HG03521 (cell line): ENCODE measurements at regions not wholly inside any gene's neighbourhood (a gene's known extent, or its start where the extent isn't known, plus 50 kb on each side); places are given as distances from the start of the nearest gene placed in this dataset.
"Not testable (repeated sequence)": the region's sequence is repeated elsewhere in the genome, so short reads cannot be mapped to it uniquely, and the experiment has no call there.

ENCODE experiments used
- ATAC-seq: cut with Tn5 transposase; IDR thresholded peaks from one replicate; pipeline ENCODE4 v1.9.1; 2021; ENCODE audit warnings: mild to moderate bottlenecking, moderate library complexity; ENCODE audit not compliant: unreplicated experiment

DNA sequence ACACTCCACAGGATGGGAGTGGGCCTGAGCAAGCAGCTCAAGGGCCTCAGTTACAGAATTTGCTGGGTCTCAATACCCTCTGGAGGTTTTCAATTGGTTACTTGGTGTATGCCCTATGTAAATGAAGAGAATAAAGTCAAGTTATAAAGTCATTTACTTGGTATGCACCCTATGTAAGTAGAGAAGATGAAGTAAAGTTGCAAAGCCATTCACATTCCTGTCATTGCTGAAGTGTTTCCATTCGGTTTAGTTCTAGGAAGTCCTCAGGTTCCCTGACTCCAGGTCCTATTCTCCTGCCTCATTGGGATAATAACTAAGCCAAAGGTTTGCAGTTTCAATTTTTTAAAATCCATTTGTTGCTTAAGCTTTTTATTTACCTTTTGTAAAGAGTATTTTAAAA lies 272.6 kb upstream of the NPSR1 start:
- ATAC-seq = no peak

GRCh38 chr7:34389332-34390078 lies 268.5 kb upstream of the NPSR1 start:
- no peak for ATAC-seq

- no peak for ATAC-seq
Measured at GRCh38 chr7:34390103-34390502, 267.9 kb upstream of the NPSR1 start.

DNA sequence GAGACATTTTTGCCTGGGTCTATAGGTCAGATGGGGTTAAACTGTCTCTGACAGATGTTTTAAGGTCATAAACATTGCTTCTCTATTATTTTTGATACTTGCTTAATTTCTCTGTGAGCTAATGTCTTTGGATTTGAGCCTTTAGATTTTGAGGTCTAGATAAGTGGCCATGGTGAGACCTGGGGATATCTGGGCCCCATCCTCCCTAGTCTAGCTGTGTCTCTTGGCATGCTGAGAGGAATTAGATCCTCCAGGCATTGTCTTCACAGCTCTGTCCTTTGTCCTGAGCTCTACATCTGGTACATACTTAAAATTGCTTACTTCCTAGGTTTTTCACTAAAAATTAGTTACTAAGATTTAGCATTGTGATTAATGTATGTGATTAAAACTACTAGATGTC lies 265.0 kb upstream of the NPSR1 start:
- no peak for ATAC-seq

GRCh38 chr7:34396437-34397064 lies 261.5 kb upstream of the NPSR1 start:
- ATAC-seq = no peak

DNA sequence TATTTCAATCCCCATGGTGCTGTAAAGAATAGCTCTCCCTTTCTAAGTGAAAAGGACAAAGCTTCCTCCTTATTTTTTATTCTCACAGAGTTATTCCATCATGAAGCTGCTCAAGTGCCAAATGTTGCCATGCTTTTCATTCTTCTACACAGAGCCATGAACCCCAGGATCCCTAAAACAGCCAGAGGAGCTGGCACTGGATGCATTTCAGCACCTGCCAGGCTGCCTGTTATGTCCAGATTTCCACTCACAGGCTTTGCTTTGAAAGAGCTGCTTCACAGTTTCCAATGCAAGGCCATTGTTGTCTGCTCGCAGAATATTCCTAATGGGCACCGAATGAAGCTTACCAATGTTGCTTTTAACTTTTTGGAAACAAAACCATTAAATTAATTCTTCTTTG lies 256.2 kb upstream of the NPSR1 start:
- no peak for ATAC-seq

- ATAC-seq = no peak
Measured at GRCh38 chr7:34406848-34407530, 251.0 kb upstream of the NPSR1 start.

GRCh38 chr7:34407586-34407985 lies 250.4 kb upstream of the NPSR1 start:
- ATAC-seq = no peak

DNA sequence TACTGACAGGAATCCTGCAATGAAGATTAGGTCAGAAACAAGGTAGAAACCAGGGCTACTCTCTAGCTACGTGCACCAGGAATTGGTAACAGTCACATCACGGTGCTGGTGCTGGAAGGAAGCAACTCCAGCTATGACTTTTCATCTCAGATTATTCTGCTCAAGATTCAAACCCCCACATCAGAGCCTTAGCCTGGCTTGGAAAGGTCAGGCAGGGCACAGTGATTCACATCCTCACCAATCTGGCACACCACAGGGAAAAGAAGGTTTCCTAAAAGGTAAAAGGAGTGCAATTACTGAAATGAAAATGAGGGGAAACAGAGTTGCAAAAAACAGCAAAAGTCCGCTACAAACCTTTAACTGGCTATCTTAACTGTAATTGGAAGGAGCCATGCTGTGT lies 240.2 kb upstream of the NPSR1 start:
- ATAC-seq = no peak

- no peak for ATAC-seq
Measured at GRCh38 chr7:34421526-34421925, 236.5 kb upstream of the NPSR1 start.

DNA sequence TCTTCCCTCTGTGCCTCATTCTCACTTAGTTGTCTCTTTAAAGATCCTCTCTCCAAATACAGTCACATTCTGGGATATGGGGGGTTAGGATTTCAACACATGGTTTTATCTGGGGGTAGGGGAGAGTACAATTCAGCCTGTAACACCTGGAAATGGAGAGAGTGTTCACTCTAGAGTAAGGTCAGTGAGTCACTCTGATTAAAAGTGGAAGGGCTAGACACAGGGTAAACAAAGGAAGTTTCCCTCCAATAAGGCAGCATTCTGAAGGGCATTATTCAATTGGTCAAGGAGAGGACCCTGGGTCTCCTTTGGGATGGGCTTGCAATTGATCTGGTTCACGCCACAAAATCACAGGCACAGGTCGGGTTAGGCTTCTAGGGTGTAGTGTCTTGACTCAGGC lies 232.8 kb upstream of the NPSR1 start:
- no peak for ATAC-seq

DNA sequence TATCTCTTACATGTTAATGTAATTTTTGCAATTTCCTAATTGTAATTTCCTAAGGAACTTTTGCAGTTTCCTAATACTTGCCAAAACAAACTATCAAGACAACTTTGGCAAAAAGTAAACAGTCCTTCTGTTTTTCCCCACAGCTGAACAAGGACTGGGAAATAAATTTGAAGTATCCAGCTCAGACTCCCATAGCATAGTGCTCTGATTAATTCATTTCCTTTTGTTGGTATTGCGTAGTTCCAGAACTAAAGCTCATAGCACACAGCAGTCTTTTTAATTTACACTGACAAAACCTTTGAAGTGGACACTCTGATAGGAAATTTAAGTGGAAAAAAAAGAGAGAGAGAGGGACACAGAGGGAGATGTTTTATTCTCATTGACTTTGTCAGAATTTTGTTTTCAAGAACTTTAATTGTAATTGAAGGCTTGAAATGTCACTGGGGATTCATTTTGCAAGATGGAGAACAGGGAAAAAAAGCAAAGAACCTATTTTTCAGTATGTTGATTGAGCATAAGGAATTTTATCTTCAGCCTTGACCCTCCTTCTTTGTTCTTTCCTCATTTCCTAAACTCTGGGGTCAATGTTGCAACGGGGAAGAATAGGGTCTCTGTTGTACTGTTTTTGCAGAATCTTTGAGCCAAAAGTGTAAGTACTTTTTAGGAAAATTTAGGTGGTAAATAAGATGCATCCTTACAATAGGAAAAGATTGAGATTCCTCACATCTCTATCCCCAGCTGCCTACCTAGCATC lies 232.2 kb upstream of the NPSR1 start:
- ATAC-seq = no peak

DNA sequence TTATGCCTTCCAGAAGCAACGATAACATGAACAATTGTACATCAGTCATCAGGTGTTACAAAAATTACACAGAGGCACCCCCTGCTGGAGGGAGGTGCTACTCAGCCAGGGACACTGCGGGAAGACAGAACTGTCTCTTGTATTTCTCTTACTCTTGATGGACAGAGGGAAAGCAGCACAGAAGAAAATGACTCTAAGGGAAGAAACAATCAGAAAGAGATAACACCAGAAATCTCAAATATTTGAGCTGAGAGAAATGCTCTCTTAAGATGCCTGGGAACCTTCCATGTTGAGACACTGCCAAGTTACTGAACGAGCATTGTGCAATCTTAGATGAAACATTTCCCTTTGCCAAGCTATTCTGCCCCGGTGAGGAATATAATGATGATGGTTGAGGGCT lies 227.6 kb upstream of the NPSR1 start:
- ATAC-seq = no peak

DNA sequence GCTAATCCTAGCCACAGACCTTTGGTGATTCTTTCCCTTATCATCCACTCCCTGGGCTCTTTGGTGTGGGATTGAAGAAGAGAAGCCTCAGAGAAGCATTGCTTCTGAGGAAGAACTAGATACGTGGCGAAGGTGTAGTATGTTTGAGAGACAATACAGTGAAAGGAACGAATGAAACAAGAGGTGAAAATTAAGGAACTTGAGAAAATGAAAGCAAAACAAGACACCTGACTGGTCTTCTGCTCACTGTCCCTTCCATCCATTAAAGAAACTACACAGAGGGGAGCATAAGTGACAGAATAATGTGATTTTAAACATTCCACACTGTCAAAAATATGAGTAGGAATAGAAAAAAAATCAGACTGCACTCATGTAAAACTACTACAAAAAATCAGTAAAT lies 219.6 kb upstream of the NPSR1 start:
- no peak for ATAC-seq

DNA sequence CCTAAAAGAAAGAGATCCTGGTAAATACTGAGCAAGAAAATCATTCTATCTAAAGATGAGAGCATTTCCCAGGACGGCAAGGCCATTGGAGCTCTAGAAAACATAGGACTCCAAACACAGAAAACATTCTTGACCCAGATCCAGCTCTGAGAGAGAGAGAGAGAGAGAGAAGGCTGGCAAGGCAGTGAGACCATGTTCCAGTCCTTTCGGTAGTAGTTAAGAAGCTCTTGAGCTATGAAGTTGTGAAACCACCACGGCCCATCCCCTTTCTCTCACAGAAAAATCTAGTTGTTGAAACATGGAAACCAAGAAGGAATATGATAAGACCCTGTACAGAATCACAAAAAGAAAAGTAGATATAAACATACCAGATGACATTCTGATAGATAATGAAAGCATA lies 212.4 kb upstream of the NPSR1 start:
- no peak for ATAC-seq

DNA sequence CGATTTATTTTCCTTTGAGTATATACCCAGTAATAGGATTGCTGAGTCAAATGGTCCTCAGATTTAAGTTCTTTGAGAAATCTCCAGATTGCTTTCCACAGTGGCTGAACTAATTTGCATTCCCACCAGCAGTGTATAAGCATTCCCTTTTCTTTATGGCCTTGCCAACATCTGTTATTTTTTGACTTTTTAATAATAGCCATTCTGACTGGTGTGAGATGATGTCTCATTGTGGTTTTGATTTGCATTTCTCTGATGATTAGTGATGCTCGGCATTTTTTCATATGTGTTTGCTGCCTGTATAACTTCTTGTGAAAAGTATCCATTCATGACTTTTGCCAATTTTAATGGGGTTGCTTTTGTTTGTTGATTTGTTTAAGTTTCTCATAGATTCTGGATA lies 209.5 kb upstream of the NPSR1 start:
- ATAC-seq = not testable (repeated sequence)

DNA sequence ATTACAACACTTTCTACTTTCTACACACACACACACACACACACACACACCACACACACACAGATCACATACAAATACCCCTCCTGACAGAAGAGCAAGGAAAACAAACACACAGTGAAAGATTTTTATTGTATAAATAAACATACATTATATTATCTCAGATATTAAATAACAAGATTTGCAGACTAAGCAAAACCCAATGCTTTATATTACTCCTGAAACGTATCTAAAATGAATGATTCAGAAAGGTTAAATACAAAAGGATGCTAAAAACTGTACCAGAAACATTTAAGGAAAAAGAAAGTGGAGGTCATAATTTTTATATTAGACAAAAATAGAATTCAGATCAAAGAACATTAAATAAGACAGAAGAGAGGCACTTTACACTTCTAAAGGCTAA lies 208.3 kb upstream of the NPSR1 start:
- no peak for ATAC-seq

DNA sequence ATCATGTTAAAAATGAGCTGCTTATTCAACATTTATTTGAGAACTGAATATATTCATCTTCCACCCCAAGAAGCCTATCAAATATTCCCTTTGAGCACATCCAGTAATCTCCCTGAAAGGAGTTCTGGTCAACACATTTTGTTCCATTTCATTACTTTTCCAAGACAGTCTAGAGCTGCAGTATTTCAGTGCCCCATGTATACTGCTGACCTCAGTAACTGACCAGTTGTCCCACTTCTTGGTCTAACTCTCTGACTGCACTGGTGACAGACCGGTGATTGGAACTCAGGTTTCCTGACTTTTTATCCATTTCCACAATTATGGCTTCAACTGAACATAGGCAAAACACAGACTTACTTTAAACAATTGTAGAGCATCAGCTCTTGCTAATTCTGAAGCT lies 206.8 kb upstream of the NPSR1 start:
- no peak for ATAC-seq

- no peak for ATAC-seq
Measured at GRCh38 chr7:34451923-34452322, 206.1 kb upstream of the NPSR1 start.

DNA sequence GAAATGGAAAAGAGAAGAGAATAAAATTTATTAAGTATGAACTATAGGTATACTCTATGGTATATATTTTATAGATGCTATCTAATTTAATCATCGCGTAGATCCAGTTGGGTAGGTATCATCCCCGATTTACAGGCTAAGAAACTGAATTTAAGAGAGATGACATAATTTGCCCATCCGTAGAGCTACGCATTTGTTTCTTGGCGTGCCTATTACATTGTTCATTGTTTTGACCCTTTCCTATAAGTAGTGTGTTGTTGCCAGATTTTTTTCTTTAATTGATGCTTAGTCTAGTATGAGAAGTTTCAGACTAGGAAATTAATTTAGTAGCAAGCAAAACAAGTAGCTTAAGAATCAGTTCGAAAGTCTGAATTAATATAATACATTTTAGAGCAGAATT lies 205.7 kb upstream of the NPSR1 start:
- no peak for ATAC-seq

DNA sequence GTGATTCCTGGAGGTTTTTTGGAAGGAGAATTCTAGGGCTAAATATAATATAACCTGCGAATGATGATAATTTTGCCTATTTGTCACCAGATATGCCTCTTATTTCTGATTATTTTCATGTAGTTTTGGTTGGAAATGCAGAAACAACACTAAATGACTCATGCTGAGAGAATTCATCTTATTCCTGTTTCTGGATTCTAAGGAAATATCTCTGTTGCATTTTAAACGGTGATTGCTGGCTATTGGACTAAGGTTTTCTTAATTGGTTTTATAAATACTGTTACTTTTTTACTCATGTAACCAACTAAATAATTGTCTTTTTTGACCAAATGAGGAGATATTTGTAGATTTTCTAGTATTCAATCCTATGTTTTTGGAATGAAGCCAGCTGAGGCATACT lies 204.9 kb upstream of the NPSR1 start:
- no peak for ATAC-seq

DNA sequence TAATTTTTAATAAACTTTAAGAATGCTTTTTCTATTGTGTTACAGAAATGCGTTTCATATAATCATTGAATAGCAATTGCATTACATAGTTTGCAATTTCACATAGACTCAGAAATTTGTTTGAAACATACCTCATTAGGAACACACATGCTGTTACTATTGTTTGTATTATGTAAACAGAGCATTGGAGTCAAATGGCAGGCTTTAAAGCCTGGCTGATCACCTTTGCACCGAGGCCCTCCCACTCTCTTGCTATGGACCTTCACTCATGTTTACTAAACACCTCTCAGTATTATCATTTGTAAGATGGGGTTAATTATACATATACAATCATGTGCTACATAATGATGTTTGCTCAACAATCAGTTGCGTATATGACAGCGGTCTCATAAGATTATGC lies 203.6 kb upstream of the NPSR1 start:
- ATAC-seq = no peak
